GM19023 (cell line): ENCODE measurements at regions not wholly inside any gene's neighbourhood (a gene's known extent, or its start where the extent isn't known, plus 50 kb on each side); places are given as distances from the start of the nearest gene placed in this dataset.
"Not testable (repeated sequence)": the region's sequence is repeated elsewhere in the genome, so short reads cannot be mapped to it uniquely, and the experiment has no call there.

Experiments used
- ATAC-seq: cut with Tn5 transposase; IDR thresholded peaks from one replicate; pipeline ENCODE4 v1.9.1; 2021; ENCODE audit warnings: mild to moderate bottlenecking, moderate library complexity; ENCODE audit not compliant: unreplicated experiment

DNA sequence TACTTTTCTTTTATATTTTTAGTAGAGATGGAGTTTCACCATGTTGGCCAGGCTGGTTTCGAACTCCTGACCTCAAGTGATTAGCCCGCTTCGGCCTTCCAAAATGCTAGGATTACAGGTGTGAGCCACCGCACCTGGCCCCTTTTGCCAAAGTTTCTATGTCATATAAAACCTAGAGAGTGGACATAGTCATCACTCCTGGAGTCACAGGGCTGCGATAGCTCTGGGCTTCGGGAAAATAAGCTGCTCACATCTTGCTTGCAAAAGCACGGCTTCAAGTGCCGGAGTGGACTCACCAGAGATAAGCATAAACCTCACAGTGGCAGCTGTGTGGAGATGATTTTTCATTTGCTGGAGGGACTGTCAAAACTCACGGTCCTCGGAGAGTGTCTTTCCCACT is 171.2 kb downstream of the TEX29 start:
- ATAC-seq: no peak

DNA sequence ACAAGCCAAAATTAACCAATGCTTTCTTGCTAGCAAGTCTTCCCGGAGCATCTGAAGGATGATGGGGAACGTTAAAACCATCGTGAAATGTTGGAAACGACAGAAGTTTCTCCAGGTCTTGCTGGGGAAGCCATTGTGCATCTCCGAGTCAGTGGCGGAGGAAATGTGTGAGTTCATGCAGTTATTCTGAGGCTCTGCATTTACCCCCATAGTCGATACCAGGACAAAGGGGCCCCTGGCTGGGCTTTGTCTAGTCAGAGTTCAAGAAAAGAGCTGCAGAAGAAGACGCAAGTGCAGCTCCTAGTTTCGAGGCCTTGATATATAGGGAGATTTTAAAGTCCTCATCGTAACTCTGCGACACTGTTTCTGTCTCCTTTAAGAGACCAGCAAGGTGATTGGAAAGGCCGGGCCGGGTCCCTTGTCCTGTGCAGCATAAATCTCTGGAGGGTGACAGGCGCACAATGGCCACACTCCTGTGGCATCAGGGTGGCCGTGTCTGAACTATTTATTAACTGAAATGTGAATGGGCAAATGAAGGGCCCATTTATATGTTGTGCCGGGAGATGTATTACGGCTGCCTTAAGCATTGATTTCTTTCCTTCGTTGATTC is 172.0 kb downstream of the TEX29 start:
- ATAC-seq: no peak

DNA sequence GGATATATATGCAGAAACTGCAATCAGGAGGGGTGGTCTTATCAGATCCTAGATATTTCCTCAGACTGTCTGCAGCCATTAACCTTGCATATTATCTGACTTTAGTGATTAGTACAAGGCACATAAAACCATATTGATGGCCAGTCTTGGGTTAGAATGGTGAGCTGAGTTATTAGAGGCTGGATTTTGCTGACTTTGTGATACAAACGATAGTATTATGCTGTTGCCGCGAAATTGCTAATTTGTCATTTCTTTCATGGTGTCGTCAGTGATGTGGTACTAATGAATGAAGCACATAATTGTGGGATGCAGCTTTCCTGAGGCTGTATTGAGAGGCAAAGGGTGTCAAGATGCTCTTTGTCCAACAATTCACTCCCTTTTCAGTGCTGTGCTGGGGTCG is 172.5 kb downstream of the TEX29 start:
- ATAC-seq: no peak

DNA sequence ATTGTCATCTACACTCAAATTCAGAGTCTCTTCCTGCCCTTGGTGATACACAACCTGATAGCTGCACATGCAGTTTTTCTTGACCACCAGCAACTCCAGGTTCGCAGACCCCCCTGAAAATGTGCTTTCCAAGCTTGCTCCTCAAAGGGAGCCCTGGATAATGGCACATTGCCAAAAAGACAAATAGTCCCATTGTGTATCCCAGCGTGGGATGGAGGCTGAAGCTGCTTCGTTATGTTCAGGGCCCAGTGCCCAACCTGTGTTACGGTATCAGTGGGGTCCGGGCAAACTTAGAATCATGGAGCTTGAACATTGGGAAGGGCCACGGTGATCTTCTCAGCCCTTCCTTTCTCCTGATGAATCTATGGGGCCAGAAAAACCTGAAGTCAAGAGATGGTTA is 173.0 kb downstream of the TEX29 start:
- no peak for ATAC-seq

DNA sequence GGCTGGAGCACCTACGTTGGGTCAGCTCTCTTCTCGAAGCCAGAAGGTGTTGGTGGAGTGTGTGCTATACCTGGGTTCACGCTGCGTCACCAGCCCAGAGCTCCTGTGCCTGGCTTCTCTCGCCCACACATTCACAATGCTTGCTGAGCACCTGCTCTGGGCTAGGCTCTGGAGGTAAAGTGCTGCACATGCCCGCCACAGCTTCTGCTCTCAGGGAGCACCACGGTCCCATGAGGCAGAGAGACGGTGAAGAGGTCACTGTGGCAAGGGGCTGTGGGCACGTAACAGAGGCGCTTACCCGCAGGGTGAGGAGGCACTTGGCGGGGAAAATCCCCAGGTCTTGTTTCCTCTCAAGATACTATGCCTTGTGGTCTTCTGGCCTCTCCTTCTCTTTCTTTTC is 174.2 kb downstream of the TEX29 start:
- ATAC-seq: no peak

DNA sequence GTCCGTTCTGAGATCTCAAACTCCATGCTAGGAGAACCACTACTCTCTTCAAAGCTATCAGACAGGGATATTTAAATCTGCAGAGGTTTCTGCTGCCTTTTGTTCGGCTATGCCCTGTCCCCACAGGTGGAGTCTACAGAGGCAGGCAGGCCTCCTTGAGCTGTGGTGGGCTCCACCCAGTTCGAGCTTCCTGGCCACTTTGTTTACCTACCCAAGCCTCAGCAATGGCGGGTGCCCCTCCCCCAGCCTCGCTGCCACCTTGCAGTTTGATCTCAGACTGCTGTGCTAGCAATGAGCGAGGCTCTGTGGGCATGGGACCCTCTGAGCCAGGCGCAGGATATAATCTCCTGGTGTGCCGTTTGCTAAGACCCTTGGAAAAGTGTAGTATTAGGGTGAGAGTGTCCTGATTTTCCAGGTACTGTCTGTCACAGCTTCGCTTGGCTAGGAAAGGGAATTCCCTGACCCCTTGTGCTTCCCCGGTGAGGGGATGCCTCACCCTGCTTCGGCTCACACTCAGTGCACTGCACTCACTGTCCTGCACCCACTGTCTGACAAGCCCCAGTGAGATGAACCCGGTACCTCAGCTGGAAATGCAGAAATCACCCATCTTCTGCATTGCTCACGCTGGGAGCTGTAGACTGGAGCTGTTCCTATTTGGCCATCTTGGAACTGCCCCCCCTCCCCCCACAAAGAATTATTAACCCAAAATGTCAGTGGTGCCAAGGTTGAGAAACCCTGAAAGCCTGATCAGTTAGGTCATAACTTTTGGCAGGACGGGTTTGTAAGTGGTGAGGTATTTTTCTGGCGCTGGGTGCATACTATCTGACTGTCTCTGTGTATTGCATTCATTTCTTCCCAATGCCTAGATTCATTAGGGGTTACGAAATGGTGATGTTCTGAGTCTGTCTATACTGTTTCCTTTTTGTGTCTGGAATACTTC is 181.4 kb downstream of the TEX29 start:
- not testable (repeated sequence) for ATAC-seq

DNA sequence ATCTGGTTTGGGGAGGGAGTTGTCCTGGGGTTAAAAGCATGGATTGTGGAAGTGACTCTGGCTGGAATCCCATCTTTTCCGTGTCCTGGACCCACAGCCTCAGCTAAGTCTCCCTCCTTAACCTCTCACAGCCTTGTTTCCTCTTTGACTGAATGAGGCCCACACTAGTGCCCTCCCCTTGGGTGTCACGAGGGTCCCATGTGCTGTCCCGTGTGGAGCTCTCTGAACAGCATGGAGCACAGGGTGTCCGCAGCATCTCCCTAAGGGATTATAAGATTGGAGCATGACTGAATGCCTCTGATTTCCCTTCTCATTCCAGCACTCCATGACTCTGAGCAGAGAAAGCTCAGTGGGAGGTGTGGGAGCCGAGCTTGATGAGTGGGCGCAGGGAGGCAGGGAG is 182.5 kb downstream of the TEX29 start:
- ATAC-seq: no peak

DNA sequence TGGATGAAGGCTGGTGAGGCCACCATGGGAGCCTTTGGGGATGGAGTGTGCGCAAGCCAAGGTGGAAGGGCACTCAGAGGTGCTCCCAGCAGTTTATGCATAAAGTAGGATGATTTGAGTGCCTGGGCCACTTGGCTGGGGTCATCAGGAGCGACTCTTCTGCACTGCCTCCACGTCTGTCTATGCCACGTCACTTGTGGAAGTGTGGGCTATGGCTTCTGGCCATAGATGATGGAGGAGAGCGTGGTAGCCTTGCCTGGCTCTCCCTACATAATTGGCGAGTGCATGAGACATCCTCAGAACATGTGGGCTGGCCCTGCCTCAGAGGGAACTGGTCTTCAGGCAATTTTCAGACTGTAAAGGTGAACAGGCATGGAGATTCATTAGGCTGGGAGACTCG is 182.9 kb downstream of the TEX29 start:
- ATAC-seq: no peak

DNA sequence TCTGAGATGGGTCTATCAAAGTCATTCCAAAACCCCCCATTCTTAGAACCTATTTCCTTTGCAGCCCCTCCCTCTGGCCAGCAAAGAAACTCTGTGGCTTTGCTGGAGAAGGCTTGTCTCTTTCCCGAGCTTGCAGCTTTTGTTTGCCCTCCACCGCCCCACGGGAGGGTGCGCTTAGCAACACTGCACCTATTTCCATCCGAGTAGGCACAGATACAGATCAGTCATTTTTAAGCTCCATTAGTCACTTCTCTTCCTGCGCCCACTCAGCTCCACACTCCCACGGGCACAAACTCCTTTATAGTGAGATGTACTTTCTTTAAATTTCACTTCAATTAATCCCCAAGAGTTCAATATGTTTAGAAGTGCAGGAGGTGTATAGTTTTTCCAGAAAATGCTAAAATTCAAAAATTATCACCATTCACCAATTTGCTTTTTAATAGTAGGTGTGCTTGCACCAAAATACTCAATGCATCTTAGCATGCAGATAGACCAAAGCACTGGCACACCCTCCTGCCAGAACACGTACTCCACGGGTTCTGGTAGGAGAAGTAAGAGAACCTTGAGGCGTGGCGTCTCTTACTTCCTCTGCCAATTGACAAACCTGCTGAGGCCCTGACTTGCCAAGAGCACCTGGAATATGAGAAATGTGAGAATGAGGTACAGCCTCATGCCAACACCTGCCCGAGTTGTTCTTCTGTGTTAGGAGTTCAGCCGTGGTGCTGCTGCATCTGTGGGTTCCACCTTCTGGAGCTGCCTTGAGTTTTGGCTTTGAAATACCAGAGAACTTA is 183.7 kb downstream of the TEX29 start:
- ATAC-seq: no peak

DNA sequence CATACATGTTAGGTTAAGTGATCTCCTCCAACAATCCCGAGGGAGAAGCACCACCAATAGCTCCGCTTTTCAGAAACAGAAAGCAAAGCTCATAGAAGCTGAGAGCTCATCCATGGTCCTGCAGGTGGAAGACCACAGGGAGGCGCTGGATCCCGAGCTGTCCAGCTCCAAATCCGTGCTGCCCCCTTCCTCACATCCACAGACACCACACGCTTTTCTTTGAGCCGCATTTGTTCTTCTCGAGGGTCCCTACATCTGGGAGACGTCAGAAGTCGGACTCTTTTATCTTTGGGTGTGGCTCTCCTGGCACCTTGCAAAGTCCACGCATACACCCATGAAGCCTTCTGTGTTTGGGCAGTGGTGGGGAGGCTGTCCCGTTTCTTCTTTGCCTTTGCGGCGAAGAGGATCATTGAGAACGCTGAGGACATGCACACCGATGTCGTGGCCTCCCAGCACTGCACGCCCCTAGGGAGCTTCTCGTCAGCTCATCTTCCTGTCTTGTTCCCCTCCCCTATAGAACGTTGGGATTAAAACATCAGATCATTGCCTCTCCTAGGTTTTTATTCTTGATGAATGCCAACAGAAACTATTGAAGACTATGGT is 184.8 kb downstream of the TEX29 start:
- ATAC-seq: no peak

DNA sequence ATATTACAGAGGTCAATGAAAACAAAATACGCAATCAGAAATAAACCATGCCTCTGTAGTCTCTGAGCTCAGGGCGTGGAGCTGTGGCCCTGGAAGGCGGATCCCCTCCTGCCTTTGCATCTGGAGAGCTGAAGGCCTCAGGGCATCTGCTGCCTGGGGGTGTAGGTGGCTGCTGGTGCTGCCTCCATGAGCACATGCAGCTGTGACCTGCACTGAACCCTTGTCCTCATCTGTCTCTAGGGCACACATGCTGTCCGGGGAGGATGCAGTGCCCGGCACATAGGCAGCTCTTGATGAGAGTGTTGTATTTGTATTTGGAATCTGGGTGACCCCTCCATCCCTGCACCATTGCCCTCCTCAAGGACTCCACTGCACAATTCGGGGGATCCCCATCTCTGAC is 185.7 kb downstream of the TEX29 start:
- ATAC-seq: no peak

DNA sequence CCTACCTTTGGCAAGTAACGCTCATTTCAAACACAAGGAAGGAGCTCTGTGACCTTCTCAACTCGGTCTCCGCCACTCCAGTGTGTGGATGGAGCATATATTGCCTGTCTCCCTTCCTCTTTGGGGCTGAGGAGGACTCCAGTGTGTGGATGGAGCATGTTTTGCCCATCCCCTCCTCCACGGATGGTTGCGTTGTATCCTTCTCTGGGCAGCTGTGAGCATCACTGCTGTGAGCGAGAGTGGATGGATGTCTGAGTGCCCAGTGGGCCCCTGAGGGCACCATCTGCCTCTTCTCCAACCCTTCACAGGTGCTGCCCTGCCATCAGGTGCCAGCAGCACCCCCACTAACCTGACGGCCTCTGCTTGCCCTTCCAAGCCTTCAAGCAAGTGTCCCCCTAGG is 186.2 kb downstream of the TEX29 start:
- no peak for ATAC-seq

DNA sequence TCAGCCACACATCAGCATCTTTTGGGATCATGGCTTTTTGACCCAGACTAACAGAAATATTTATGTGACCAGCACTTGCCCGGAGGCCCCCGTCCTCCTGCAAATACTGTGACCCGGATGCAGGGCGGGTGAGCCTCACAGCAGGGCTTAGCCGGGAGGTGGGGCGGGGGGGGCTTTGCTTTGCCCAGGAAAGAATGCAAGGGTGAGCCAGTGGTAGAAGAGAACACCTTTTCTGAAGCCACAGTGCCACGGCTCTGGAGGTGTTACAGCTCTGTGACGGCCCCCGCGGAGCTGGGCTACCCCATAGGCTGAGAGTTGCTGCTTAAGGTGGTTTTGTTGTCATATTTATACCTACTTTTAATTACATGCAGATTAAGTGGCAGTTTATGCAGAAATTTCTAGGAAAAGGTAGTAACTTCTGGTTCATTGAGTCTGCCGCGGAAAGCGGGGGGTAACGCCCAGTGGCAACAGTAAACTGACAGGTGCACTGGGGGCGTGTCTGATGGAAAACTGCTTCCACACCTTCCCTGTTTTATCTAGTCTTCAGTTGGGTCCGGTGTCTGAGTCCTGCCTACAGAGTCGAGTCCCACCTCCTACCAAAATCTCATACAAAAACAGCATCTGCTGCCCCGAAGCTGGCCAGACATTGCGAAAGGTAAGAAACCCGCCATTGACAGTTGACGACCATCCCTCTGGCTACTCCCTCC is 187.9 kb downstream of the TEX29 start:
- no peak for ATAC-seq

DNA sequence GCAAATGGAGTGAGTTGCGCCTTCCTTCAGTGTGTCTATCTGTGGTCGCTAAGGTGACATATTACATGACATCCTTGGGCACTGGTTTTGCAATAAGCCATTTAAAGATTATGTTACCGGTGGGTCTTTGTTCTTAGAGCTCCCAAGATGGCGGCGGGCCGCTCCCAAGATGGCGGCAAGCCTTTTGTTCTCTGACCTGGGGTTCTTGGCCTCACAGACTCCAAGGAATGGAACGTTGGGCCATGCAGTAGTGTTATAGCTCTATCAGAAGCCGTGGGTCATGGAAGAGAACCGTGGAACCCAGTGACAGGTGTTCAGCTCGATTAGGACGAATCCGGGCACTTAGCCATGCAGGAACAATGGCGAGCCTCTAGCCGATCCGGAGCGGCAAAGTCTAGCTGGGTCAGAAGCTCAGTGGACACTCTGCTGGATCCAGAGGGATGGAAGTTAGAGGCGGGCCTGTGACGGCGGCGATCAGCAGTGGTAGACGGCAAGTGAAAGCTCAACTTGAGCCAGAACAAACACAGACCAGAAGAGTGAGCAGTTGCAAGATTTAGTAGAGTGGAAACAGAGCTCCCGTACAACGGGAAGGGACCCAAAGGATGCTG is 188.6 kb downstream of the TEX29 start:
- no peak for ATAC-seq

DNA sequence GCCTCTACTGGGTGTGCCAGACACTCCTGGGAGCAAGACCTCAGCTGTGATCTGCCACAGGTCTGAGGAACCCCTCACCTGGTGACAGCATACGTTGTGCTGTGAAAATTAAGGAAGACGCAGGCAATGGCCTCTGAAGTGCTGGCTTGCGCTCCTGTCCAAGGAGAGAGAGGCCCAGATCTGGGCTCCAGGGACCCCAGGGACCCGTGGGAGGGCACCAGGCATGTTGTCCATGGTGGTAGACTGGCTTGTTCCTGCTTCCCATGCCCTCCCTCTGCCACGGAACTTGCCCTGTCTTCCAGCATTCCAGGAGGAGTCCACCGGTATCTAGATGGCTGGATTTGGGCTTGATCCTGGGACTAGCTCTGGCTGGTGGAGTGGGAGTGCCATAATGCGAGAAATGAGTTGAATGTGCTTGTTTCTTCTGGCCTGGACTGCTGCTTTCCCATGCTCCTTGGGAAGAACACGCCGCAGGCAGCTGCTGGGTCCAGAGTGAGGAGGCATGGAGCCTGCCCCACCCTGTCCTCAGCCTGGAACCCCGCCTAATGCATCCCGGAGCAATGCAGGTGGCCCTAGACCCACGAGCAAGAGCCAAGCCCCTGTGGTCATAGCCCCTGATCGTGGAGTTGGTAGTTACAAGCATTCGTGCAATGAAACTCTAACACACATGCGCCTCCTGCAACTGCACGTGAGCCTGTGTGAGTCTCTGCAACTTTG is 190.2 kb downstream of the TEX29 start:
- ATAC-seq: no peak

DNA sequence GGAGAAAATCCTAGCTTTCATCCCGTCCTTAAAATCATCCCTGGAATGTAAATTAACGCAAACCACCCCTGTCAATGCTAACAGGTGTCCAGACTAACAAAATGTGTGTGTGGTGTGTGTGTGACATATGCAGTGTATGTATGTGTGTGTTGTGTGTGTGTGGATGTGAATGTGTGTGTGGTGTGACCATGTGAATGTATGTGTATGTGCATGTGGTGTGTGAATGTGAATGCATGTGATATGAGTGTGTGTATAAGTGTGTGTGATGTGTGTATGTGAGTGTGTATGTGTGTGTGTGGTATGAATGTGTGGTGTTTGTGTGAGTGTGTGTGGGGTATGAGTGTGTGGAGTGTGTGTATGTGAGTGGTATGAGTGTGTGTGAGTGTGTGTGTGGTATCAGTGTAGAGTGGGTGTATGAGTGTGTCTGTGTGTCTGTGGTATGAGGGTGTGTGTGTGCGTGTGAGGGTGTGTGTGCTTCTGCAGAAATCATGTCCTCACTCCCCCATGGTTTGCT is 190.8 kb downstream of the TEX29 start:
- ATAC-seq: no peak

DNA sequence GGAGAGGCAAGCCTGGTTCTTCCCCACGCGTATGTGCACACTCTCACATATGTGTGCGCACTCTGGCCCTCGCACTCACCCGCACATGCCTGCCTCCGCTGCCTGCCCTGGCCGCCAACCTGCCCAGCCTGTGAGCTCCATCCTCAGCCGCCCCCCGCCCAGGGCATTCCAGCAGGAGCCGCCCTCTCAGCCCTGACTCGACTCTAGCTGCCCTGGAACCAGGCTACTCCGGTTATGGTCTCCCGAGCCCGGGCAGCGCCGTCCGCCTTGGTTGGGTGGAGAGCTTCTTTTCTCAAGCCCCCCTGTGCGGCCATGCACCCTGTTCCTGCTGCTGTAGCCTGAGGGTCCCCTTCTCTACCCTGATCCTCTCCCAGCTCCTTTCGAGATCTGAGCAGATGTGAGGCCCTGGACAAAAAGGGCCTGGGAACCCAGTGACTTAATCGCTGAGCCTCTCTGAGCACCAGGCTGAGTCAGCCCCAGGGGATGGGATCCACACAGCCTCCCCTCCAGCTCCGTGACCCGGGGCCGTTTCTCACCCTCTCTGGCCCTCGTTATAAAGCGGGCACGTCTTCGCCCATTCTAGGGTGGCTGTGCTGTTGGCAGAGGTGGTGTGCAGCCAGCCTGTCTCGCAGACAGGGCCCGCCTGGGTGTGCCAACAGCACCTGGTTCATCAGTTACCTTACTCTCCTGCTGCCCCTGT is 191.5 kb downstream of the TEX29 start:
- no peak for ATAC-seq

DNA sequence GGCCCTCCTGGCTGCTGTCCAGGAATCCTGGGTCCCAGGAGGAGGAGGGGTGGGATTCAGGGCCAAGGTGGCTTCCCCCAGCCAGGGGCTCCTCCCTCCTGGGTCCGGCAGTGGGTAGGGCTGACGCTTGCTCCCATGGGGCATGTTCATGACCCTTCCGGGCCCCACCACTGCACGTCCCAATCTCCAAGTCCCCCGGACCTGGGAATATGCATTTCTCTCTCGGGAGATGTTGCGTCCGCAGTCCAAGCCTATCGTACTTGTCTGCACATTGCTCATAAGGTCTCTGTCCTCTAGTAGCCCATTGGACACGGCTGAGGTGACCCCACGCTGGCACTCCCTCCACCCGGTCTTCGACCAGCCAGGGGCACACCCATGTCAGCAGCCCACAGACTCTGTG is 192.3 kb downstream of the TEX29 start:
- ATAC-seq: no peak
